Ovary (tissue), 7 donors: ENCODE measurements at regions not wholly inside any gene's neighbourhood (a gene's known extent, or its start where the extent isn't known, plus 50 kb on each side); places are given as distances from the start of the nearest gene placed in this dataset.

Source experiments
- DNase-seq, 5 donors: peaks; one replicate each; pipeline ENCODE4 v3.0.0-alpha.2; 2019 to 2020
- H3K27ac ChIP-seq, 2 donors: fragments of 200-600 bp; one replicate each; pipeline versions ENCODE4 v1.5.1 to v1.8.0; 2019 to 2022
- H3K27me3 ChIP-seq: fragments of 200-600 bp; one replicate; pipeline ENCODE4 v1.8.0; 2022
- H3K36me3 ChIP-seq: fragments of 200-600 bp; sonication (generic); one replicate; pipeline ENCODE4 v1.5.1; 2019
- H3K4me1 ChIP-seq: one replicate; pipeline ENCODE4 v1.8.1; 2013; ENCODE audit warnings: mild to moderate bottlenecking, moderate library complexity; ENCODE audit not compliant: insufficient read depth
- H3K4me3 ChIP-seq: fragments of 200-600 bp; sonication (generic); one replicate; pipeline ENCODE4 v1.5.1; 2017
- H3K9me3 ChIP-seq, 2 donors: fragments of 200-600 bp in 1 of 2; sonication (generic) in 1 of 2; one replicate each; pipeline versions ENCODE4 v1.5.1 to v1.8.1; 2013 to 2019; ENCODE audit warnings: mild to moderate bottlenecking in 1 of 2, moderate library complexity in 1 of 2
- CTCF ChIP-seq, 3 donors: fragments of 450-650 bp in 2 of 3; fragments of 200-600 bp in 1 of 3; IDR thresholded peaks; one replicate each; pipeline versions ENCODE4 v1.5.1 to v1.8.0; 2016 to 2022; ENCODE audit warnings: antibody characterized with exemption in 3 of 3, mild to moderate bottlenecking in 1 of 3
- EP300 ChIP-seq: sonication (generic); formaldehyde crosslinking; IDR thresholded peaks from one replicate; pipeline ENCODE4 v1.6.1; 2017; ENCODE audit warnings: antibody characterized with exemption
- POLR2A ChIP-seq: fragments of 450-650 bp; IDR thresholded peaks from one replicate; pipeline ENCODE4 v1.6.1; 2017; ENCODE audit warnings: antibody characterized with exemption, mild to moderate bottlenecking, moderate library complexity
- WGBS, 3 donors: extraction: QIAGEN DNeasy Blood & Tissue Kit in 1 of 3; methylation state at CpG; one replicate each; pipeline versions ENCODE4 v1.1.5 to v1.1.7; 2013 to 2017; 5-methylcytosine and 5-hydroxymethylcytosine counted together
- intact Hi-C, 4 donors: fragments of 100-400 bp; cut with DNase I; formaldehyde crosslinking; loops; one replicate each; pipeline versions ENCODE4 v1.11.0 to v1.15.1; 2022 to 2023
- donor health status: DM: no; HTN: no; CAD: no; lungs with moderate emphysema.
- donor health status: DM: no; HTN: no; CAD: no.
- donor health status: Bipolar disorder and iron deficiency.
- donor health status: DM: no; HTN: no; CAD: no.
- donor health status: DM: yes; HTN: yes; CAD: no.

- Histone ChIP-seq H3K4me1 (no peaks in the 10 kb centered on the region), H3K27me3 (no peaks in the 10 kb centered on the region), H3K4me3 (no peak overlapping the region), H3K27ac (no peak overlapping the region), H3K9me3 (no peaks in the 10 kb centered on the region), H3K36me3 (no peaks in the 10 kb centered on the region)
- TF ChIP-seq EP300 (no peak), POLR2A (no peak), CTCF (IDR thresholded peaks at IDR 0.05) (no peak)
- DNase-seq, result no peak
- intact Hi-C loops, result no loop called here
- WGBS, 3 donors, result 73 to 78% (median 73%) methylated on average over 4 of the region's 4 CpGs
Observed at GRCh38 chr18:78595453-78595852, 384.2 kb upstream of the SALL3 start.

- TF ChIP-seq POLR2A, result no peak
- TF ChIP-seq CTCF (IDR thresholded peaks at IDR 0.05), result no peak
- TF ChIP-seq EP300, result no peak
- intact Hi-C loops, result no loop called here
- Histone ChIP-seq H3K4me1 (no peaks in the 10 kb centered on the region), H3K27ac (no peak overlapping the region), H3K27me3 (no peaks in the 10 kb centered on the region), H3K9me3 (no peaks in the 10 kb centered on the region), H3K36me3 (no peaks in the 10 kb centered on the region), H3K4me3 (no peak overlapping the region)
- 79 to 81% (median 80%) methylated on average over 9 of the region's 9 CpGs for WGBS, 3 donors
- no peak for DNase-seq
Observed at GRCh38 chr18:78595924-78596573, 383.6 kb upstream of the SALL3 start.

GRCh38 chr18:78596794-78597345 is 382.7 kb upstream of the SALL3 start:
- no peaks in the 10 kb centered on the region for H3K36me3 ChIP-seq

GRCh38 chr18:78601349-78601748 is 378.3 kb upstream of the SALL3 start:
- intact Hi-C loops, result loop anchor here in 1 of 4 donors (5.0 kb wide), 1 partner anchor 156 kb away; no protein-coding TSS in a partner anchor
- no peak for TF ChIP-seq CTCF (IDR thresholded peaks at IDR 0.05)
- no peak for TF ChIP-seq EP300

More at GRCh38 chr18:78596794-78597345, 382.7 kb upstream of the SALL3 start:
- WGBS, 3 donors, result 52 to 62% (median 53%) methylated on average over 8 of the region's 8 CpGs
- intact Hi-C loops, result no loop called here
- H3K9me3 ChIP-seq, result no peaks in the 10 kb centered on the region
- no peaks in the 10 kb centered on the region for H3K4me1 ChIP-seq
- no peaks in the 10 kb centered on the region for H3K27me3 ChIP-seq
- no peak overlapping the region for H3K27ac ChIP-seq
- DNase-seq, result no peak
- TF ChIP-seq POLR2A, result no peak
- no peak for TF ChIP-seq CTCF (IDR thresholded peaks at IDR 0.05)
- TF ChIP-seq EP300, result no peak
- no peak overlapping the region for H3K4me3 ChIP-seq

More at GRCh38 chr18:78601349-78601748, 378.3 kb upstream of the SALL3 start:
- Histone ChIP-seq H3K27ac (no peak overlapping the region), H3K4me1 (no peaks in the 10 kb centered on the region), H3K9me3 (peaks cover 0 to 6% of the 10 kb centered on the region in 2 donors), H3K27me3 (no peaks in the 10 kb centered on the region), H3K4me3 (no peak overlapping the region), H3K36me3 (no peaks in the 10 kb centered on the region)
- WGBS, 3 donors, result 59 to 64% (median 59%) methylated on average over 14 of the region's 14 CpGs
- DNase-seq, result no peak
